Mesenchymal stem cell (in vitro differentiated cells and primary cell): ENCODE measurements at regions not wholly inside any gene's neighbourhood (a gene's known extent, or its start where the extent isn't known, plus 50 kb on each side); places are given as distances from the start of the nearest gene placed in this dataset.
A peak's percentile ranks its signal among the peaks of the same experiment; 100 is the strongest.

Experiments used
- DNase-seq: peaks from one replicate; pipeline ENCODE4 v3.0.0-alpha.2; 2013
- H2AFZ ChIP-seq: one replicate; pipeline ENCODE4 v1.6.1; 2013; ENCODE audit warnings: low read depth, mild to moderate bottlenecking, control low read depth, inconsistent platforms, low read length, moderate library complexity
- H2AK5ac ChIP-seq: 2 replicates; pipeline ENCODE4 v1.6.1; 2013; ENCODE audit warnings: low read length, moderate library complexity, mild to moderate bottlenecking, inconsistent platforms; ENCODE audit not compliant: severe bottlenecking
- H2BK120ac ChIP-seq: one replicate; pipeline ENCODE4 v1.6.1; 2013; ENCODE audit warnings: low read depth, mild to moderate bottlenecking, inconsistent platforms, low read length, moderate library complexity
- H2BK12ac ChIP-seq, 2 experiments: one replicate each; pipeline ENCODE4 v1.6.1; 2013; ENCODE audit warnings: inconsistent platforms in 2 of 2, low read length in 2 of 2, mild to moderate bottlenecking in 2 of 2, moderate library complexity in 2 of 2, control low read depth in 1 of 2
- H2BK15ac ChIP-seq: one replicate; pipeline ENCODE4 v1.6.1; 2013; ENCODE audit warnings: mild to moderate bottlenecking, low read depth, inconsistent platforms; ENCODE audit not compliant: poor library complexity, severe bottlenecking
- H2BK5ac ChIP-seq: 2 replicates; pipeline ENCODE4 v1.6.1; 2013; ENCODE audit warnings: low read depth, mild to moderate bottlenecking, low read length, control low read depth, inconsistent platforms; ENCODE audit not compliant: poor library complexity, severe bottlenecking
- H3K14ac ChIP-seq, 2 experiments: one replicate each; pipeline ENCODE4 v1.6.1; 2013; ENCODE audit warnings: inconsistent platforms in 2 of 2, low read length in 2 of 2, control low read depth in 1 of 2, mild to moderate bottlenecking in 1 of 2, moderate library complexity in 1 of 2
- H3K18ac ChIP-seq, 2 experiments: one replicate each; pipeline ENCODE4 v1.6.1; 2013; ENCODE audit warnings: inconsistent platforms in 2 of 2, low read length in 2 of 2, control low read depth in 1 of 2, low read depth in 1 of 2, mild to moderate bottlenecking in 1 of 2
- H3K23ac ChIP-seq, 2 experiments: one replicate each; pipeline ENCODE4 v1.6.1; 2013; ENCODE audit warnings: inconsistent platforms in 2 of 2, low read length in 2 of 2, mild to moderate bottlenecking in 2 of 2, moderate library complexity in 2 of 2, control low read depth in 1 of 2
- H3K27ac ChIP-seq: 2 replicates; pipeline ENCODE4 v1.5.1; 2013; ENCODE audit warnings: mild to moderate bottlenecking, moderate library complexity, low read length, control low read depth, inconsistent platforms; ENCODE audit not compliant: poor library complexity, severe bottlenecking
- H3K27me3 ChIP-seq, 2 experiments: 2 replicates each; pipeline versions ENCODE4 v1.6.1 to v1.7.0; 2013; ENCODE audit warnings: low read length in 2 of 2, mild to moderate bottlenecking in 2 of 2, moderate library complexity in 2 of 2, control low read depth in 1 of 2, inconsistent platforms in 1 of 2; ENCODE audit not compliant: control insufficient read depth in 1 of 2, insufficient read depth in 1 of 2
- H3K36me3 ChIP-seq, 2 experiments: 2 replicates each; pipeline versions ENCODE4 v1.6.1 to v1.7.0; 2013; ENCODE audit warnings: low read length in 2 of 2, control low read depth in 1 of 2, inconsistent platforms in 1 of 2, low read depth in 1 of 2, mild to moderate bottlenecking in 1 of 2; ENCODE audit not compliant: insufficient read depth in 2 of 2, control insufficient read depth in 1 of 2
- H3K4ac ChIP-seq, 2 experiments: one replicate each; pipeline ENCODE4 v1.6.1; 2013; ENCODE audit warnings: inconsistent platforms in 2 of 2, low read length in 2 of 2, mild to moderate bottlenecking in 2 of 2, moderate library complexity in 2 of 2, control low read depth in 1 of 2, low read depth in 1 of 2
- H3K4me1 ChIP-seq: 2 replicates; pipeline ENCODE4 v1.6.1; 2013; ENCODE audit warnings: low read depth, low read length, control low read depth; ENCODE audit not compliant: control insufficient read depth, insufficient read depth
- H3K4me2 ChIP-seq: 2 replicates; pipeline ENCODE4 v1.6.1; 2013; ENCODE audit warnings: low read length, mild to moderate bottlenecking, inconsistent platforms; ENCODE audit not compliant: poor library complexity, severe bottlenecking
- H3K4me3 ChIP-seq, 2 experiments: 2 replicates each; pipeline versions ENCODE4 v1.5.1 to v1.7.0; 2013; ENCODE audit warnings: low read length in 2 of 2, mild to moderate bottlenecking in 2 of 2, control low read depth in 1 of 2, low read depth in 1 of 2; ENCODE audit not compliant: insufficient read depth in 1 of 2
- H3K79me1 ChIP-seq: replicated peaks from 2 replicates; pipeline ENCODE4 v1.6.1; 2013; ENCODE audit warnings: mild to moderate bottlenecking, control low read depth, low read length, inconsistent platforms; ENCODE audit not compliant: poor library complexity, severe bottlenecking
- H3K9ac ChIP-seq: 2 replicates; pipeline ENCODE4 v1.7.0; 2013; ENCODE audit warnings: mild to moderate bottlenecking, low read length, moderate library complexity
- H3K9me3 ChIP-seq: 2 replicates; pipeline ENCODE4 v1.7.0; 2013; ENCODE audit warnings: mild to moderate bottlenecking, low read length; ENCODE audit not compliant: control insufficient read depth
- H4K8ac ChIP-seq: one replicate; pipeline ENCODE4 v1.6.1; 2013; ENCODE audit warnings: inconsistent platforms, mild to moderate bottlenecking, low read length, moderate library complexity
- H4K91ac ChIP-seq: one replicate; pipeline ENCODE4 v1.6.1; 2013; ENCODE audit warnings: mild to moderate bottlenecking, low read length, inconsistent platforms
- WGBS: methylation state at CpG from one replicate; pipeline ENCODE4 v1.1.7; 2013; ENCODE audit warnings: mixed read lengths; 5-methylcytosine and 5-hydroxymethylcytosine counted together

DNA sequence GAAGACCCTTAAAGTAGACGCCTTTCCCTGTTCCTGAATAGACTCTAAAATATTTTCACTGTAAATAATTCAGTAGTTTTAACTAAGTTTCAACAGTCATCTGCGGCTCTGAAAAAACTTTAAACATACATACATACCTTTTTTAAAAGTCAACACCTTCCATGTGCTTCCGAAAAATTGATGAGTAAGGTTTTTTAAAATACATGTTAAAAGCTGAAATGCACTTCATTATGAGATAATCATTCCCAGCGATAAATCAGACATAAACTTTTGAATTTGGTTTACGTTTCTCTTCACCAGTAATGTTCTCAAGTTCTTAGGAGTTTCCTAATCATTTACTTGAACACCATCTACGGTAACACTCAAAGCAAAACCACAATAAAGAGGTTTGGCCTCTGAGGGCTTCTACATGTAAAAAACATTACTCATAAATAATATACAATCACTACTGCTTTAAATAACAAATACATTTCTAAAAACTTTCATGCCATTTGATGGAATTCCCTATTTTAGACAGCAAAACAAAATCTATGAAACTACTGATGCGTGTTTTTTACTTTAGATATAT is 403.5 kb downstream of the SHQ1 start:
- no peak overlapping the region for H3K18ac ChIP-seq
- H3K9me3 ChIP-seq: no peaks in the 10 kb centered on the region
- no peak overlapping the region for H2BK5ac ChIP-seq
- H2BK120ac ChIP-seq: no peak overlapping the region
- no peak overlapping the region for H3K9ac ChIP-seq
- no peak overlapping the region for H2AFZ ChIP-seq
- H3K4ac ChIP-seq: no peak overlapping the region
- H3K14ac ChIP-seq: no peak overlapping the region
- no peak overlapping the region for H2BK15ac ChIP-seq
- peak; percentile 36 for DNase-seq
- H3K23ac ChIP-seq: no peak overlapping the region
- no peaks in the 10 kb centered on the region for H3K27me3 ChIP-seq
- H4K8ac ChIP-seq: no peak overlapping the region
- peaks cover 0 to 3% of the 10 kb centered on the region in 2 experiments for H3K36me3 ChIP-seq
- H3K79me1 ChIP-seq: peaks cover 3% of the 10 kb centered on the region
- 69% methylated on average over 6 of the region's 7 CpGs for WGBS
- H3K4me2 ChIP-seq: no peak overlapping the region
- H3K4me1 ChIP-seq: peaks cover 11% of the 10 kb centered on the region
- H4K91ac ChIP-seq: no peak overlapping the region
- no peak overlapping the region for H2AK5ac ChIP-seq
- no peak overlapping the region for H3K27ac ChIP-seq
- H2BK12ac ChIP-seq: no peak overlapping the region
- peak overlapping the region in 1 of 2 experiments; percentile 93 for H3K4me3 ChIP-seq

DNA sequence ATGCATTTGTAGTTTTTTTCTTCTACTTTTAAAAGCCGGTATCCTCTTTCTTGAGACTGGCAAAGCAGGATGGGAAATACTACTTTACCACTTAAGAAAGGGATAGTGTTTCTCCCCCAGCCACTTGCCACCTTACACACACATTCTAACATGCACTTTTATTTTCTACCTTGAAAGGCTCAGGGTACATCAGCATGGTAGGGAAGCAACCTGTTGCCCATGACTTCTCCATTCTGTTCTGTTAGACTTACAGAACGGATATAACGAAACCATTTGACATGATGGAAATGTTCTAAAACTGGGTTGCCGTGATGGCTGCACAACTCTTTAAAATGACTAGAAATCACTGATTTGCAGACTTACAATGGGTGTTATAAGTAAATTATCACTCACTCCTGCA is 405.5 kb downstream of the SHQ1 start:
- DNase-seq: no peak
- Histone ChIP-seq H3K14ac (no peak overlapping the region), H3K4me1 (peaks cover 5% of the 10 kb centered on the region), H4K8ac (no peak overlapping the region), H2BK15ac (no peak overlapping the region), H2AK5ac (no peak overlapping the region), H2BK5ac (no peak overlapping the region), H3K36me3 (peaks cover 0 to 17% of the 10 kb centered on the region in 2 experiments), H3K79me1 (peaks cover 5% of the 10 kb centered on the region), H3K4ac (no peak overlapping the region), H3K27ac (no peak overlapping the region), H2AFZ (no peak overlapping the region), H3K9me3 (no peaks in the 10 kb centered on the region), H4K91ac (no peak overlapping the region), H3K9ac (no peak overlapping the region), H2BK12ac (no peak overlapping the region), H3K4me3 (no peak overlapping the region), H2BK120ac (no peak overlapping the region), H3K27me3 (no peaks in the 10 kb centered on the region), H3K18ac (no peak overlapping the region), H3K4me2 (no peak overlapping the region), H3K23ac (no peak overlapping the region)
- WGBS: 97% methylated on average over 4 of the region's 4 CpGs

DNA sequence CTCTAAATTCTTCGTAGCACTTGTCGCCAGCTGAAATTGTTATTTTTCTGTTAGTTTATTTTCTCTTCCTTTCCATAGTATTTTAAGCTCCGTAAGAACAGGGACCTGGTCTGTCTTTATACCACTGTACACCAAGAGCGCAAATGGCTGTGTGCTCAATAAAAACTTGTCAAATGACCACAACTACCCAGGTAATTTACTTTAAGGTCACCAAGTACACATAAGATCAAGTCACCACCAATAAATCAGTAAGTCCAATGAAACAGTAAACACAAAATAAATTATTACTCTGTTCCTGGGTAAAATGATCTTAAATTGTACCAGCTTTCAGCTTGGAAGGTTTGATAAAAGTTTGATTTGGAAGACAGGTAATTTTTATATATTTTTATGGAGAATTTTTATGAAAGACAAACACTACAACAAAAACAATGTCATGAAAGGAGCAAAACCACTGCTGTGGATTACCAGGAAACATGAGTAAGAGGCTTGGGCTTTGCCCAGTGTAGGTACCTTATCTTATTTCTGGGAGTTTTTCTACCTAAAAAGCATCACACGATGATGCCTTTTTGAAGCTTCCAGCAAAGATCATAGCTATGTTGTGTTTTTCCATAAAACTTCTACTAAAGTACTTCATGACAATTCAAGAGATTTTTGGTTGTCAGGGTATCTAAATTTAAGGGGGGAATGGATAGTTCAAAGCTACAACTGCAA is 406.8 kb downstream of the SHQ1 start:
- no peak overlapping the region for H2BK5ac ChIP-seq
- H3K27me3 ChIP-seq: no peaks in the 10 kb centered on the region
- peaks cover 2% of the 10 kb centered on the region for H3K4me1 ChIP-seq
- H3K27ac ChIP-seq: no peak overlapping the region
- no peak overlapping the region for H4K8ac ChIP-seq
- no peak overlapping the region for H2BK120ac ChIP-seq
- H3K4ac ChIP-seq: no peak overlapping the region
- no peak overlapping the region for H2AFZ ChIP-seq
- no peak overlapping the region for H3K4me3 ChIP-seq
- no peak overlapping the region for H3K9ac ChIP-seq
- DNase-seq: no peak
- H3K23ac ChIP-seq: no peak overlapping the region
- H2BK15ac ChIP-seq: no peak overlapping the region
- H3K79me1 ChIP-seq: peaks cover 7% of the 10 kb centered on the region
- no peaks in the 10 kb centered on the region for H3K9me3 ChIP-seq
- H2BK12ac ChIP-seq: no peak overlapping the region
- 86% methylated on average over 4 of the region's 5 CpGs for WGBS
- no peak overlapping the region for H4K91ac ChIP-seq
- H3K14ac ChIP-seq: no peak overlapping the region
- H3K36me3 ChIP-seq: peaks cover 0 to 17% of the 10 kb centered on the region in 2 experiments
- no peak overlapping the region for H3K18ac ChIP-seq
- H2AK5ac ChIP-seq: no peak overlapping the region
- H3K4me2 ChIP-seq: no peak overlapping the region

DNA sequence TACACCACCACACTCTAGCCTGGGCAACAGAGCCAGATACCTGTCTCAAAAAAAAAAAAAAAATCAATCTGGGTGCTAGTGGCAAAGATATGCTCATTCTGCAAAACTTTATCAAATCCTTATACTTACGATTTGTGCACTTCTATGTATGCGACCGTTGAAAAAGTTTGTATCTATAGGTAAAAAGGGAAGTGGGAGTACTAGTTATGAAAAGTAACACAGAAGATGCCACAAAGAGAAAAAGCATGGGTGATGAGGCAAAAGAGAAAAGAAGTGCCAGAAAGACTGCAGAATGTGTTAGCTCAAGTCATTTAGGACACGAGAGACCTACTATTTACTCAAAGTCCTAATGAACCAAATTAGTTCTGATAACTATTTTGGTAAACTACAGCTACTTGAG is 407.8 kb downstream of the SHQ1 start:
- Histone ChIP-seq H3K4me3 (no peak overlapping the region), H3K27me3 (no peaks in the 10 kb centered on the region), H3K9ac (no peak overlapping the region), H3K4ac (no peak overlapping the region), H2BK15ac (no peak overlapping the region), H2AK5ac (no peak overlapping the region), H3K9me3 (no peaks in the 10 kb centered on the region), H3K79me1 (peaks cover 7% of the 10 kb centered on the region), H3K14ac (no peak overlapping the region), H3K4me1 (peaks cover 2% of the 10 kb centered on the region), H3K36me3 (peaks cover 0 to 17% of the 10 kb centered on the region in 2 experiments), H3K4me2 (no peak overlapping the region), H3K18ac (no peak overlapping the region), H3K27ac (no peak overlapping the region), H2BK5ac (no peak overlapping the region), H2AFZ (no peak overlapping the region), H3K23ac (no peak overlapping the region), H2BK12ac (no peak overlapping the region), H4K91ac (no peak overlapping the region), H2BK120ac (no peak overlapping the region), H4K8ac (no peak overlapping the region)
- WGBS: 100% methylated on average over 3 of the region's 4 CpGs
- DNase-seq: no peak
